Suprapubic skin (tissue), 4 donors: ENCODE measurements at regions not wholly inside any gene's neighbourhood (a gene's known extent, or its start where the extent isn't known, plus 50 kb on each side); places are given as distances from the start of the nearest gene placed in this dataset.

ENCODE experiments used
- CTCF ChIP-seq, 2 donors: fragments of 200-600 bp in 1 of 2; fragments of 450-650 bp in 1 of 2; sonication (generic) in 1 of 2; IDR thresholded peaks; one replicate each; pipeline ENCODE4 v1.5.1; 2016 to 2019; ENCODE audit warnings: antibody characterized with exemption in 2 of 2, mild to moderate bottlenecking in 1 of 2, moderate library complexity in 1 of 2
- POLR2A ChIP-seq, 2 donors: fragments of 450-650 bp; IDR thresholded peaks; one replicate each; pipeline ENCODE4 v1.6.1; 2017; ENCODE audit warnings: antibody characterized with exemption in 2 of 2, mild to moderate bottlenecking in 2 of 2, moderate library complexity in 2 of 2
- POLR2AphosphoS5 ChIP-seq, 3 donors: sonication (generic); formaldehyde crosslinking; IDR thresholded peaks; one replicate each; pipeline ENCODE4 v1.6.1; 2017; ENCODE audit warnings: antibody characterized with exemption in 3 of 3

GRCh38 chr12:105834496-105834895 lies 304.3 kb downstream of the NUAK1 start:
- TF ChIP-seq CTCF (IDR thresholded peaks at IDR 0.05) (no peak), POLR2AphosphoS5 (IDR thresholded peaks at IDR 0.05) (no peak), POLR2A (IDR thresholded peaks at IDR 0.05) (no peak)
